GM19397 (cell line): ENCODE measurements at regions not wholly inside any gene's neighbourhood (a gene's known extent, or its start where the extent isn't known, plus 50 kb on each side); places are given as distances from the start of the nearest gene placed in this dataset.
"Not testable (repeated sequence)": the region's sequence is repeated elsewhere in the genome, so short reads cannot be mapped to it uniquely, and the experiment has no call there.

Experiments used
- ATAC-seq: cut with Tn5 transposase; IDR thresholded peaks from one replicate; pipeline ENCODE4 v1.9.1; 2021; ENCODE audit warnings: mild to moderate bottlenecking, moderate library complexity; ENCODE audit not compliant: unreplicated experiment

DNA sequence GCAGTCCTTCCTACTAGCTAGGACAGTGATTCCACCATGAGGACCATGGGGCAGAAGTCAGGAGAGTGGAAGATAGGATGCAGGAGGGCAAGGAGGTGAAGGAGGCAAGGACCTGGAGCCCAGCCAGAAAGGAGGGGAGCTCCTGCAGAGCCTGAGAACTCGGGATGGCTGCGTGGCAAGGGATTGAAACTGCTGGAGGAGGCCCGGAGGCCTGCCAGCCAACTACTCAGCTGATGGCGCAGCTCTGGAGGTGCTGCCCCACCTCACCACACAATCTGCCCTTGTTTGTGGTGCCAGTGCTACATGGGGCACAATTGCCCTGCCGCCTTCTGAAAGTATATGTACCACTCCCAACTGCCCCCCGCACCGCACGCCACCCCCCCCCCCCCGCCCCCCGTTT lies 307.3 kb upstream of the CHRNA7 start:
- not testable (repeated sequence) for ATAC-seq

- ATAC-seq = not testable (repeated sequence)
Measured at GRCh38 chr15:31724903-31725302, 305.4 kb upstream of the CHRNA7 start.

- not testable (repeated sequence) for ATAC-seq
Measured at GRCh38 chr15:31725619-31726018, 304.7 kb upstream of the CHRNA7 start.

DNA sequence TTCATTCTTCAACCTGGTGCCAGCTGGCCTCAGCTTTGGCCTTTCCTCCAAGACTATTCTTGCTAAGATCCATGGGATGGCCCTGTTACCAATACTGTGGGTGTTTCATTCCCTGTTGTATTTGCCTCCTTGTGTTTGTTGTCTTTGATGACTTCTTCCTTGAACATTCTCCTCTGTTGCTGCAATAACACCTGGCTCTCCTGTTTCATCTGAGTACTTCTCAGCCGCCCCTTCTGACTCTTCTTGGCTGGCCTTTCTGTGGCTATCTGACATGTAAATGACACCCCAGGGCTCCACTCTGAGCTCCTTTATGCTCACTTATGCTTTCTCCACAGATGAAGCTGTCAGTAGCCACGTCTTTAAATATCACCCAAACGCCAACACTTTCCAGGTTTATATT lies 302.7 kb upstream of the CHRNA7 start:
- ATAC-seq = no peak

- no peak for ATAC-seq
Measured at GRCh38 chr15:31732726-31733125, 297.6 kb upstream of the CHRNA7 start.

DNA sequence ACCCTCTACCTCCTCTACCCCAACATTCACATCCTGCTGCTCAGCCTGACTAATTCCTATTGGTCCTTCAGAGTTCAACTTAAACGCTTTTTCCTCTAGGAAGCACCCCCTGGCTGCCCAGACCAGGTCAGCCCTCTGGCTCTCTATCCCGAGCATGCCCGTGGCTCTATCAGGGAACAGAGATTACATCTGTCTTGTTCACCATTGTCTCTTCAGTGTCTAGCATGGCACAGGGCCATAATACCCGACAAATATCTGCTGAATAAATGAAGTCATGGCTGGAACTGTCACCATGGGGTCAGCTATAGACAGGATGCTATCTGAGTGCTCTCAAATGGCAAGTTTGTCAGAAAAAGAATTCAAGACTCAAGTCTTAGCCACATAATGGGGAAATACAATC lies 296.9 kb upstream of the CHRNA7 start:
- no peak for ATAC-seq

DNA sequence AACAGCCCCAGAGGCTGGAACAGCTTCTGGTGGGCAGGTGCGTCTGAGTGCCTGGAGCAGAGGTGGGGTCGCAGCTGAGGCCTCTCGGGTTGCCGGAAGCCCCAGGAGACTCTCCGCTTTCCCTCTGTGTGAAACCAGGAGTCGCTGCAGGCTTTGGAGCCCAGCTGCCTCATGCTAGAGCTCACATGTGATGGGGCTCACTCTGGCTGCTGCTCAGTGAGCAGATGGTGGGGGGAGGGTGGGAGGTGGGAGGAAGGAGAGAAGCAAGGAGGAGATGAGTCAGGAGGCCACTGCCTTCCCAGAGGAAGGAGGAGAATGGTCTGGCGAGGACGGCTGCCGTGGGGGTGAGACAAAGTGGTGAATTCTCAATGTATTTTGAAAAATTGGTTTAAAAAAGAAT lies 290.1 kb upstream of the CHRNA7 start:
- ATAC-seq = no peak

DNA sequence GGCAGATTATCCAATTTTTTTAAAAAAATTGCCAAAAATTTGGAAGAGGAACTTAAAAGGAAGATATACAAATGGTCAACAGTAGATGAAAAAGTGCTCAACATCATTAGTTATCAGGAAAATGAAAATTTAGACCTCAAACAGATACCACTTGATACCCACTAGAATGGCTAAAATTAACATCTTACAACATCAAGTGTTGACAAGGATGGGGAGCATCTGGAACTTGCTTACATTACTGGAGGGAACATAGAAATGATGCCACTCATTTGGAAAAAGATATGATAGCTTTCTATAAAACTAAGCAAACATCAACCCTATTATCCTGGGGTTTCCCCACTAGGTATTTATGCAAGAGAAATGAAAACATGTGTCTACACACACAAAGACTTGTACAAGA lies 284.5 kb upstream of the CHRNA7 start:
- ATAC-seq = no peak

DNA sequence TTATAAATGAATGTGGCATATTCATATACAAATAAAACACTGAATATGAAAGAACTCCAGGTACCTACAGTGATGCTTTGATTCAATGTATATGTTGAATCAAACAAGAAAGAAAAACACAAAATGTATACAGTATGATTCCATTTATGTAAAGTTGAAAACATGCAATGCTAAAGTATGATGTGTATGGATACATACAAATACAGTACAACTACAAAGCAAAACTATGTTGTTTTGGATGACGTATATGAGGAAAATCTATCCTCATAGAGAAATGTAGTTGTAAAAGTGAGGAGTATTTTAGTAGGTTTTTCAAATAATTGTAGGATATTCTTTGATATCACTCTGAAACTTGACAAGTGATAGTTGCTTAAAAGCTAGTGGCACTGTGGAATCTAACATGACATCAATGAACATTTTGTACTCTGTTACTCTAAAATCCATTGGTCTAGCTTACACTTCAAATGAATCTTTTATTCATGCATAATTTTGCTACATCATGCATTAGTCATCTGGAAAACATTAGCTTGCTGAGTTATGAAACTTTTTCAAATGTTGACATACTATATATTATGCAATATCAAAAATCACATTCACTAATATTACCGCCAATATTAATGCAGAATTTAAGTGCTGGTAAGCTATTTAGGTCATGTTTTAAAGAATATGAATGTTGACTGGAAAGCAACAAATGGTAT lies 278.1 kb upstream of the CHRNA7 start:
- no peak for ATAC-seq

DNA sequence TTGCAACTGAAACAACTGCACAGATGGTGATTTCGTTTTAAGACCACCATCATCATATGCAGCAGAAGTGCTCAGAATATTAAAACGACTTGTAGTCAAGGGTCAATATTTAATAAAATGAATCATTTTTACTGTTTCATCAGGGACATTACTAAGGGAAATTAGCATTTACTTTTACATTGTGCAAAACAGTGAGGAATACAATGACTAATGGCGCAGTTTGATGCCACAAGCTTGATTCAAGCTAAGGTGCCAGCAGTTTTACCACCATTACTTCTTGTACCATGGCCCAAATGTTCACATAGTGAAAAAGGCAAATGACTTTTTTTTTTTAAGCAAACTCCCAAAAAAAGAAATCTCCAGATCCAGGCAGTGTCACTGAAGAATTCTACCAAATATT lies 277.4 kb upstream of the CHRNA7 start:
- no peak for ATAC-seq

DNA sequence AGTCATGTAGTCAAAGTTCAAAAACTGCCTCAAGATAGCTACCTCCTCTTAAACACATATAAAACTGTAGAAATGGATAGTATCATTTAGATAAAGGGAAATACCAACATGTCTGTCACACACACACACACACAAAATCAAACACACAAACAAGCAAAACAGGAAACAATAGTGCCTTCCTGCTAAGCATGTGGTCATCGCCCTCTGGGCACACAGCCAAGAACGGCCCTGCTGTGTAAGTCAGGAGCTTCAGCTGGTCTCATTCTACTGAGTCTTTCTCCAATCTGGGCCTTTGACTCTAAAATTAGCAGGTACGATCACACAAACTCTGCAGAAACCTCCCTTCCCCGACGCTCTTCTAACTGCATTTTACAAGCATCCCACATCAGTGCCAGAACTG lies 272.2 kb upstream of the CHRNA7 start:
- no peak for ATAC-seq

DNA sequence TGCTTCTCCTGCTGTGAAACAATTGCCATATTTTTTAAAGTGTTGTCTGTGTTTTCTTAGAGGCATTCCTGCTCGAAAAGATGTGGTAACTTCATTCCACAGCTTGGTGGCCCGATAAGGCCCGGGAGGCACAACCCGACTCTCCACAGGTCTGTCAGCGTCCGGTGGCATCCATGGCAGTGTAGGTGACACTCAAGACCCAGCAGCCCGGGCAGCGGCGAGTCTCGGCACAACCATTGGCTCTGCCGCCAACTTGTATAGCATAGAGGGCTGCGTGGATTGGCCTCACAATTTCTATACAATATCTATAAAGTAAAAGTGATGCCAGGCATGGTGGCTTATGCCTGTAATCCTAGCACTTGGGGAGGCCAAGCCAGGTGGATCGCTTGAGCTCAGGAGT lies 262.3 kb upstream of the CHRNA7 start:
- no peak for ATAC-seq

DNA sequence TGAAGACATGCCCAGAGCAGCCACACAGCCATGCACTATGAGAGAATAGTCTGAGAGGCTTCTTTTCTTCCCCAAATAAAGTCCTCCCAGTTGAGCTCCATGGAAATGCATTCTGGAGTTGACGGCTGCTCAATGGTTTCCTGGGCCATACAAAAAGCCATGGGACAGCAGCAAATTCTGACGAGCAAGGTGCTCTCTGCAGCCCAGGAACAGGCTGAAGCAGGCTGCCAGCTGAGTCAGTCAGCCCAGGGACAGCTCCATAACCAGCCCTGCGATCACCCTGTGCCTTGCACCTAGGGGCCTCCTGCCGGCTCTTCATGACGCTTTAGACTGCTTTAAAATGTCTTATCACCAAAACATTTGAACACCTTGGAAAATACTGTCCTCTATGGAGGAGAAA lies 256.3 kb upstream of the CHRNA7 start:
- ATAC-seq = no peak

GRCh38 chr15:31776039-31776438 lies 254.3 kb upstream of the CHRNA7 start:
- no peak for ATAC-seq

- no peak for ATAC-seq
Measured at GRCh38 chr15:31781261-31781660, 249.1 kb upstream of the CHRNA7 start.

DNA sequence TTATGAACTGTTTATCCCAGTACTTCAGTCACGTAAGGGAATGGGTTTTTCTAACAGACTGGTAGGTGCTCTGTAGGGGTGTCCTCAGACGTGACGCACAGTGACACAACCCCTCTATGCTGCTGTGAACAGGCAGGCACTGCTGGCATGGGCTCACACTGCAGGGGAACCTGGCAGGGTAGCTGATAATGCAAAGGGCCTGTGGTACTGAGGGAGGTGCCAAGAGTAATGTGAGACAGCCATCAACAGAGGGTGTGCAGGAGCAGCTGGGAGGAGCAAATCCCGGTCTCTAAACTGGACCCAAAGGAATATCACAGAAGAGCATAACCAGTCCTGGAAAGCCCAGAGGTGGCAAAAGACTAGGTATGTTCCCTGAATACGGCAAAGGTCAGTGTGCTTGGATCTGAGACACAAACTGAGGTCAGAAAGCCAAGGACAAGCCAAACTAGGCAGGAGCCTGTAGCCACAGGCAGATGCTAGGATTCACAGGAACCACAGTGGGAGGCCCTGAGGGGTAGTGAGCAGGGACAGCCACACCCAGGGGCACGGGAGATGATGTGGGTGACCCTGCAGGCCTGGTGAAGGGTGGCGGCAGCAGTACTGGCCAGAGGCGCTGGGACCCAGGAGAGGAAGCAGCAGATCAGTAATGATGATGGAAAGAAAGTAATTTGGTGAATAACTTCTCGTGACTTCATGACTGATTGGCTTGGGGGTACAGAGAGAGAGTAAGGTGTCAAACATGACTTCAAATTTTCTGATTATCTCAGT lies 248.1 kb upstream of the CHRNA7 start:
- ATAC-seq = no peak

GRCh38 chr15:31782951-31783350 lies 247.4 kb upstream of the CHRNA7 start:
- ATAC-seq = no peak

GRCh38 chr15:31786360-31786759 lies 244.0 kb upstream of the CHRNA7 start:
- no peak for ATAC-seq

GRCh38 chr15:31788104-31788503 lies 242.2 kb upstream of the CHRNA7 start:
- ATAC-seq = no peak

DNA sequence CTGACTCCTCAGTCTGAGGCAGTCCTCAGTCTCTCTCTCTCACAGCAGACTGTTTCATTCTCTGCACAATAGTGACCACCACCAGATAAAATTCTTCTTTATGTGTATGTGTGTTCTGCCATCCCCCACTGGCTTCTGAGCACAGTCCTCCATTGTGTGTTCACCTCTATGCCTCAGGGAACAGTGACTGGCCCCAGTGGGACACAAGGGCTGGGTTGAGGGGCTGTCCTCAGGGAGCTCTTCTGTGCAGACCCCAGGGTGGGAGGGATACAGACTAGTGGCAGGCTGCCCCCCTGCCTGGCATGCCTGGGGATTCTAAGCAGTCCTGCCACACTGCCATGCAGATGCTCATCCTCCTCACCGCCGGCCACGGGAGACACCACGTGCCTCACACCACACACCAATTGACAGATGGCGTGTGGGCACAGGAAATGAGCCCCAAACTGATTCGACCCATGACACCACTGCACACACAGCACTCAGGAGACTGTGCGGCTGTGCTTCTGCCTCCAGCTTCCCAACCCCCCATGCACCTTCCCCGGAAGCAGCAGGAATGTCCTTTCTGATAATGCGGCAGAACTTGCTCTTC lies 237.6 kb upstream of the CHRNA7 start:
- ATAC-seq = no peak

GRCh38 chr15:31799319-31799714 lies 231.0 kb upstream of the CHRNA7 start:
- ATAC-seq = no peak

- ATAC-seq = peak; percentile 85
Measured at GRCh38 chr15:31799715-31800321, 230.5 kb upstream of the CHRNA7 start.
